Astrocyte of the cerebellum (primary cell): ENCODE measurements at regions not wholly inside any gene's neighbourhood (a gene's known extent, or its start where the extent isn't known, plus 50 kb on each side); places are given as distances from the start of the nearest gene placed in this dataset.
A peak's percentile ranks its signal among the peaks of the same experiment; 100 is the strongest.

Experiments
- DNase-seq: peaks from one replicate; pipeline ENCODE4 v3.0.0-alpha.2; 2011; ENCODE audit warnings: low read depth
- H3K4me3 ChIP-seq: 2 replicates; pipeline ENCODE4 v1.5.1; 2011; ENCODE audit warnings: mild to moderate bottlenecking, low read depth, low read length, moderate library complexity
- in situ Hi-C: cut with HindIII; loops from 2 replicates; pipeline ENCODE4 v1.10.0; 2017; ENCODE audit warnings: low sequenced_read_pairs
- TF ChIP-seq, protein P1 (sequence below): IDR thresholded peaks from 2 replicates; pipeline ENCODE4 v1.5.1; 2012; ENCODE audit warnings: low read length, low read depth, moderate library complexity, mild to moderate bottlenecking; ENCODE audit errors: missing control alignments

DNA sequence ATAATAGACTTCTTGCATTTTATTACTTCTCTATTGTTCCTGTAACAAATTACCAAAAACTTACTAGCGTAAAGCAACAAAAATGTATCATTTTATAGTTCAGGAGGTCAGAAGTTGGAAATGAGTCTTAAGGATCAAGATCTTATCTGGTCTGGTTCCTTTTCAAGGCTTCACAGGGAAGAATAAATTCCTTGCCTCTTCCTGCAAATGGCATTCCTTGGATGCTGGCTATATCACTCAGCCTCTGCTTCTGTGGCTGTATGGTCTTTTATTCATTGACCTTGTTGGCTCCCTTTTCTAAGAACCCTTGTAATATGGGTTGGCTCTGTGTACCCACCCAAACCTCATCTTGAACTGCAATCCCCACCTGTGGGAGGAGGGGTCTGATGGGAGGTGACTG is 478.4 kb upstream of the THBS1 start:
- in situ Hi-C loops, result no loop called here

DNA sequence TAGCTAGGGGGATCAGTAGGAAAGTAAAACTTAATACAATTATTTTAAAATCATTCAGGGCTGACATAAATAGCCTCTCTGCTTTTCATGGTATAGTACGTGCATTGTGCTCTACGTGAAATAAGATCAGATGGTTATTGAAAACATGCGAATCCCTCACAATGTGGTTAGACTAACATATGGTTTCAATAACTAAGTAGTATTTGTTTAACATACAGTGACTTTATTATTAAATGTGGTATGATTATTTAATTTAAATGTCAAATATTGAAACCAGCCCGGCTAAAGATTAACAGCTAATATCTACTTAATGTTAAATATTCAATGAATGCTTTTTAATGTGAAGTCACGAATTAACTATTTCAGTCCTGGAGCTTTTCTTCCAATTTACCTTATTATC is 473.9 kb upstream of the THBS1 start:
- H3K4me3 ChIP-seq, result no peak overlapping the region
- TF ChIP-seq, protein P1, sequence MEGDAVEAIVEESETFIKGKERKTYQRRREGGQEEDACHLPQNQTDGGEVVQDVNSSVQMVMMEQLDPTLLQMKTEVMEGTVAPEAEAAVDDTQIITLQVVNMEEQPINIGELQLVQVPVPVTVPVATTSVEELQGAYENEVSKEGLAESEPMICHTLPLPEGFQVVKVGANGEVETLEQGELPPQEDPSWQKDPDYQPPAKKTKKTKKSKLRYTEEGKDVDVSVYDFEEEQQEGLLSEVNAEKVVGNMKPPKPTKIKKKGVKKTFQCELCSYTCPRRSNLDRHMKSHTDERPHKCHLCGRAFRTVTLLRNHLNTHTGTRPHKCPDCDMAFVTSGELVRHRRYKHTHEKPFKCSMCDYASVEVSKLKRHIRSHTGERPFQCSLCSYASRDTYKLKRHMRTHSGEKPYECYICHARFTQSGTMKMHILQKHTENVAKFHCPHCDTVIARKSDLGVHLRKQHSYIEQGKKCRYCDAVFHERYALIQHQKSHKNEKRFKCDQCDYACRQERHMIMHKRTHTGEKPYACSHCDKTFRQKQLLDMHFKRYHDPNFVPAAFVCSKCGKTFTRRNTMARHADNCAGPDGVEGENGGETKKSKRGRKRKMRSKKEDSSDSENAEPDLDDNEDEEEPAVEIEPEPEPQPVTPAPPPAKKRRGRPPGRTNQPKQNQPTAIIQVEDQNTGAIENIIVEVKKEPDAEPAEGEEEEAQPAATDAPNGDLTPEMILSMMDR, result no peak
- in situ Hi-C loops, result no loop called here
- DNase-seq, result no peak

More for the DNA sequence above, 478.4 kb upstream of the THBS1 start:
- H3K4me3 ChIP-seq, result no peak overlapping the region
- TF ChIP-seq, protein P1, result no peak
- no peak for DNase-seq

DNA sequence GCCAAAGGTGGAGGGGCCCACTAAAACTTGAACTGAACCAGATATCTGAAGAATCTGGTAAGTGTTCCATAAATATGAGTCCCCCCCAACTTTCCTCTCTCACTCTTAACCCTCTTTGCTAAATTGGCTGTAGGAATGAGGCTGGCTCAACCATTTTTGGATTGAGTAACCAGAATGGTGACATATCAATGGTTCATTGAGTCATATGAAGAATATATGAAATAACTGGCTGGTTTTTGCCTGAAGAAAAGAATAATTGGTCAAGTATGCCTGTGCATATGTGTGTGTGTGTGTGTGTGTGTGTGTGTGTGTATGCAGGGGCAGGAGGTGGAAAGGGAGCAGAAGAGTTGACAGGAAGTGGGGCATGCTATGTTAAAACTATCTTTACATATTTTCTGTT is 472.9 kb upstream of the THBS1 start:
- H3K4me3 ChIP-seq, result no peak overlapping the region
- DNase-seq, result no peak
- TF ChIP-seq, protein P1, result no peak
- in situ Hi-C loops, result no loop called here

DNA sequence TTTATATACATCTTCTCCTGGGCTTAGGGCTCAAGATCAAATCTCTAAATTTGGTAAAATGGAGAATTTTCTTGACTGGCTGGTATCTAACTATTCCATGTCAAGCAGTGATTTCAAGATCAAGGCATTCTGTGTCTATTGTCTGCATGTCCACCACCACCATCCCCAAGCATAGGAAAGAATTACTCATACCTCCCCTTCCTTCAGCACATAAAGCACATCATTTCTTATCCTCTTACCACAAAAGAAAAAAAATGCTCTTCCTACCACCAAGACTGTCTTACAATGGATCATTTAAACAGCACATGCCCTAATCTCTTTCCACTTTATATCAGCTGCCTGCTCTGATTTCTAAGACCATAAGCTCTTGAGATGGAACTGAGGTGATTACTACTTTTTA is 470.5 kb upstream of the THBS1 start:
- in situ Hi-C loops, result no loop called here
- peak; percentile 11 for DNase-seq

DNA sequence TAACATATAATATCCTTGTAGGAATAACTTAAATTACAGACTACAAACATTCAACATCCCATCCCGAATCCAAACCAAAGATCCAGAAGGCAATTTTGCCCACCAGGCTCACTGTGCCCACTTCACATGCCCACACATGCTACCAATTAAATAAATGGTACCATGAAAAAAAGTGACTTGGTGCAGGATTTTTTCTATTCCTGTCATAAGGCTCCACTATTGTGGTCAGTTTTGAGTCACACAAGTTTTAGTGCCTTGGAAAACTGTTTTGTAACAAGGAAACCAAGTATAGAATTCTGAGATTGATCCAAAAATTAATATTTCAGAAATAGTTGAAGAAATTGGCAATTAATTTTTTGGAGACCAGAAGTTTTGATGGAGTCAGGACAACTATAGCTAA is 470.1 kb upstream of the THBS1 start:
- in situ Hi-C loops, result no loop called here
- no peak overlapping the region for H3K4me3 ChIP-seq
- TF ChIP-seq, protein P1, result no peak
- DNase-seq, result no peak

More for the DNA sequence above, 470.5 kb upstream of the THBS1 start:
- TF ChIP-seq, protein P1, result no peak
- H3K4me3 ChIP-seq, result no peak overlapping the region

DNA sequence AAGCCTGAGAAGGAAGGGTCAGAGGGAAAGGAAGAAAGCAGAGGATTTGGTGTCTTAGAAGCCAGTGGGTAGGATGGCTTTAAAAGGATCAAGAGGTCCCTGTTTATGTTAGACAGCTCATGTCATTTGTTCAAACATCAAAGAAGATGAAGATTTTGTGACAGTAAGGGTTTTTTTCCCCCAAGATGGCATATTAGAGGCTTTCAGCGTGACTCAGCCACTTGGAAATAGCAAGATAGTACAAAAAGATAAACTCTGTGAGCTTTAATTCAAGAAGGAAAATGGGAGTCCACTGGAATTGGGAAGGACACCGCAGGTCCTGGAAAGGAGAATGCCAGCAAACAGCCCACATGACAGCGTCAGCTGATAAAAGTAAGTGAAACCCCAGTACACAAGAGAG is 467.1 kb upstream of the THBS1 start:
- no peak for DNase-seq
- TF ChIP-seq, protein P1, result no peak
- H3K4me3 ChIP-seq, result no peak overlapping the region
- in situ Hi-C loops, result no loop called here
